HepG2 (cell line): ENCODE measurements at regions not wholly inside any gene's neighbourhood (a gene's known extent, or its start where the extent isn't known, plus 50 kb on each side); places are given as distances from the start of the nearest gene placed in this dataset.

Source experiments
- ATAC-seq: fragments of 200-7000 bp; cut with Tn5 transposase; 3 replicates; pipeline ENCODE4 v1.9.1; 2020; ENCODE audit warnings: mild to moderate bottlenecking, moderate library complexity
- BruUV-seq: library from RNA; stranded (reverse); fragments of 400-500 nt; replicated peaks from 2 replicates; lab custom pipeline; 2021; lab: Mats Ljungman, UMichigan
- CTCF ChIA-PET: fragments of 300-600 bp; formaldehyde crosslinking; extraction: SDS; loops from one replicate; lab custom pipeline; 2021; ENCODE audit warnings: low total read pairs, inconsistent platforms, low intra/inter-chr PET ratio; lab: Yijun Ruan, JAX
- POLR2A ChIA-PET: fragments of 350-600 bp; sonication (Branson Sonifier 250); formaldehyde crosslinking; loops from one replicate; lab custom pipeline; 2020; ENCODE audit warnings: antibody characterized with exemption, inconsistent platforms; lab: Yijun Ruan, JAX
- DNase-seq: peaks from one replicate; pipeline ENCODE4 v3.0.0-alpha.2; 2015; ENCODE audit warnings: low spot score
- FAIRE-seq: peaks from 3 replicates; lab custom pipeline; 2011; peaks lifted over from hg19 to GRCh38; lab: Jason Lieb, UNC
- H2AFZ ChIP-seq: one replicate; pipeline ENCODE4 v1.6.1; 2011; ENCODE audit warnings: low read length, inconsistent platforms
- H3K27ac ChIP-seq: fragments of 300-600 bp; 3 replicates; pipeline ENCODE4 v1.8.0; 2011; ENCODE audit warnings: mixed run types, mild to moderate bottlenecking, mixed read lengths, low read length, inconsistent platforms; ENCODE audit not compliant: insufficient read depth; ENCODE audit errors: extremely low read length
- H3K27me3 ChIP-seq, 2 experiments: fragments of 200-600 bp in 1 of 2; 2 replicates in 1 of 2; 3 replicates in 1 of 2; pipeline versions ENCODE4 v1.6.0 to v1.8.0; 2011; ENCODE audit warnings: low read length in 2 of 2, mild to moderate bottlenecking in 2 of 2, moderate library complexity in 2 of 2, inconsistent platforms in 1 of 2; ENCODE audit not compliant: insufficient read depth in 2 of 2, control insufficient read depth in 1 of 2
- H3K36me3 ChIP-seq, 2 experiments: fragments of 200-600 bp in 1 of 2; replicated peaks in 1 of 2; 2 replicates in 1 of 2; 3 replicates in 1 of 2; pipeline versions ENCODE4 v1.5.1 to v1.8.0; 2011; ENCODE audit warnings: low read length in 2 of 2, inconsistent platforms in 1 of 2; ENCODE audit not compliant: insufficient read depth in 2 of 2, control insufficient read depth in 1 of 2
- H3K4me1 ChIP-seq: 2 replicates; pipeline ENCODE4 v1.5.1; 2012; ENCODE audit warnings: low read length, inconsistent platforms; ENCODE audit not compliant: insufficient read depth
- H3K4me2 ChIP-seq: 2 replicates; pipeline ENCODE4 v1.6.0; 2011; ENCODE audit warnings: low read depth, low read length, inconsistent platforms
- H3K4me3 ChIP-seq, 3 experiments: fragments of 200-600 bp in 1 of 3; sonication (generic), shearing (Covaris generic) in 1 of 3; replicated peaks in 1 of 3; 2 replicates each; pipeline ENCODE4 v1.5.1; 2011 to 2016; ENCODE audit warnings: low read length in 3 of 3, inconsistent platforms in 2 of 3, low read depth in 2 of 3, mild to moderate bottlenecking in 2 of 3, control low read depth in 1 of 3, mixed read lengths in 1 of 3; ENCODE audit not compliant: insufficient read depth in 1 of 3
- H3K79me2 ChIP-seq: one replicate; pipeline ENCODE4 v1.6.1; 2011; ENCODE audit warnings: low read length, inconsistent platforms; ENCODE audit not compliant: insufficient read depth
- H3K9ac ChIP-seq: 2 replicates; pipeline ENCODE4 v1.6.0; 2011; ENCODE audit warnings: mild to moderate bottlenecking, low read depth, low read length, inconsistent platforms; ENCODE audit not compliant: insufficient read depth
- H3K9me3 ChIP-seq: 2 replicates; pipeline ENCODE4 v1.5.1; 2012; ENCODE audit warnings: mild to moderate bottlenecking, low read length
- H4K20me1 ChIP-seq: 2 replicates; pipeline ENCODE4 v1.6.0; 2011; ENCODE audit warnings: inconsistent platforms, mild to moderate bottlenecking, low read length, moderate library complexity; ENCODE audit not compliant: insufficient read depth
- GPBP1L1 ChIP-seq: sonication (generic); formaldehyde crosslinking; IDR thresholded peaks from 2 replicates; pipeline ENCODE4 v1.5.0; 2020; ENCODE audit warnings: mild to moderate bottlenecking, missing genetic modification reagents
- IRF9 ChIP-seq: sonication (generic); formaldehyde crosslinking; IDR thresholded peaks from 2 replicates; pipeline ENCODE4 v1.8.0; 2022; ENCODE audit warnings: missing genetic modification reagents, mild to moderate bottlenecking, borderline replicate concordance
- MAX ChIP-seq: IDR thresholded peaks from 2 replicates; pipeline ENCODE4 v1.6.1; 2012; ENCODE audit warnings: inconsistent platforms
- MBD4 ChIP-seq: IDR thresholded peaks from 2 replicates; pipeline ENCODE4 v1.6.1; 2012; ENCODE audit warnings: low read length, inconsistent platforms, borderline replicate concordance
- RNF2 ChIP-seq: fragments of 450-650 bp; conservative IDR thresholded peaks from 2 replicates; pipeline ENCODE4 v1.6.1; 2016; ENCODE audit warnings: low read depth
- ZNF292 ChIP-seq: sonication (generic); formaldehyde crosslinking; IDR thresholded peaks from 2 replicates; pipeline ENCODE4 v1.8.1; 2022; ENCODE audit warnings: mild to moderate bottlenecking, low read depth, missing genetic modification reagents, borderline replicate concordance
- ZNF605 ChIP-seq: sonication (generic); formaldehyde crosslinking; IDR thresholded peaks from 2 replicates; pipeline ENCODE4 v1.8.0; 2022; ENCODE audit warnings: mild to moderate bottlenecking, missing genetic modification reagents
- ZNF619 ChIP-seq: sonication (generic); formaldehyde crosslinking; IDR thresholded peaks from 2 replicates; pipeline ENCODE4 v1.4.0; 2020; ENCODE audit warnings: mild to moderate bottlenecking, missing genetic modification reagents
- ZNF687 ChIP-seq: sonication (generic); formaldehyde crosslinking; IDR thresholded peaks from 2 replicates; pipeline ENCODE4 v1.5.1; 2020; ENCODE audit warnings: mild to moderate bottlenecking, missing genetic modification reagents, moderate library complexity
- ZNF777 ChIP-seq: sonication (generic); formaldehyde crosslinking; IDR thresholded peaks from 2 replicates; pipeline ENCODE4 v1.4.0; 2020; ENCODE audit warnings: missing genetic modification reagents
- ZNF788 ChIP-seq: sonication (generic); formaldehyde crosslinking; IDR thresholded peaks from 2 replicates; pipeline ENCODE4 v1.5.0; 2020; ENCODE audit warnings: mild to moderate bottlenecking, missing genetic modification reagents, borderline replicate concordance
- WGBS: methylation state at CpG from one replicate; pipeline ENCODE4 v1.1.6; 2017; ENCODE audit warnings: low lambda C conversion rate; 5-methylcytosine and 5-hydroxymethylcytosine counted together
- in situ Hi-C: cut with HindIII; loops from 2 replicates; pipeline ENCODE4 v1.10.0; 2017; ENCODE audit warnings: low pct_unique_long_range_greater_than_20kb; ENCODE audit not compliant: extremely low pct_ligation_motif_present
- intact Hi-C: fragments of 100-400 bp; cut with micrococcal nuclease; formaldehyde crosslinking; loops from one replicate; pipeline ENCODE4 v1.10.0; 2022; ENCODE audit not compliant: unreplicated experiment

DNA sequence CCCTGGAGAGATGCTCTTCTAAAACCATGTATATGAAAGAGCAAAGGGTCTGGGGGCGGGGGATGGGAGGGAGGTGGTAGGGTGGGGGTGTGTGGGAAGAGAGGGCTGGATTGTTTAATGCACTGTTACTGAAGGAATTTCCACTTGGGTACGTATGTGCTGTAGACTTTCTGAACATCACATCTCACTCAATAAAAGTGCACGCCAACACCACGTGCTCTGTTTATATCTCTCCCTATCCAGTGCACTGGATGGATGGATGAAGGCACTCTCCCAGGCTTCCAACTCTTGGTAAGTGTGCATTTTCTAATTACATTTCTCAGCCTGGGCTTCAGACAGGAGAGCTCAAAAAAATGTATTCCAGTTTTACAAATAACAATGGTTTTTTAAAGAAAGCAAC lies 184.3 kb upstream of the SIX2 start:
- POLR2A ChIA-PET, result no interaction called here

More for the DNA sequence above, 184.3 kb upstream of the SIX2 start:
- Histone ChIP-seq H3K79me2 (no peaks in the 10 kb centered on the region), H2AFZ (no peak overlapping the region), H4K20me1 (no peaks in the 10 kb centered on the region), H3K27ac (no peak overlapping the region), H3K36me3 (no peaks in the 10 kb centered on the region), H3K9me3 (no peaks in the 10 kb centered on the region), H3K9ac (no peak overlapping the region), H3K27me3 (peaks cover 0 to 8% of the 10 kb centered on the region in 2 experiments; a peak in 1 of 5 replicates), H3K4me1 (no peaks in the 10 kb centered on the region), H3K4me3 (no peak overlapping the region), H3K4me2 (no peak overlapping the region)
- intact Hi-C loops, result no loop called here
- DNase-seq, result no peak
- TF ChIP-seq ZNF619 (CRISPR knock-in tag) (no peak), ZNF777 (CRISPR knock-in tag) (no peak), ZNF605 (CRISPR knock-in tag) (no peak), RNF2 (no peak), ZNF687 (CRISPR knock-in tag) (no peak), MAX (no peak), GPBP1L1 (no peak), ZNF788 (no peak), ZNF292 (CRISPR knock-in tag) (no peak), IRF9 (CRISPR knock-in tag) (no peak), MBD4 (no peak)
- in situ Hi-C loops, result no loop called here
- ATAC-seq, result no peak
- no TSS peak for BruUV-seq
- WGBS, result 34% methylated on average over 4 of the region's 4 CpGs
- FAIRE-seq, result no peak
- CTCF ChIA-PET, result no interaction called here
